Lung (tissue), 11 donors: ENCODE measurements at regions not wholly inside any gene's neighbourhood (a gene's known extent, or its start where the extent isn't known, plus 50 kb on each side); places are given as distances from the start of the nearest gene placed in this dataset.

ENCODE experiments used
- ATAC-seq: fragments of 200-7000 bp; cut with Tn5 transposase; one replicate; pipeline ENCODE4 v1.9.1; 2020; ENCODE audit warnings: moderate number of reproducible peaks; ENCODE audit not compliant: insufficient read depth, low FRiP score
- DNase-seq, 3 donors: peaks; one replicate each; pipeline ENCODE4 v3.0.0-alpha.2; 2013 to 2017
- H3K27ac ChIP-seq, 2 donors: one replicate each; pipeline ENCODE4 v1.5.1; 2013; ENCODE audit warnings: mild to moderate bottlenecking in 2 of 2, moderate library complexity in 2 of 2, control low read depth in 1 of 2, inconsistent platforms in 1 of 2, low read depth in 1 of 2, low read length in 1 of 2
- H3K27me3 ChIP-seq, 3 donors: one replicate each; pipeline ENCODE4 v1.5.1; 2013; ENCODE audit warnings: low read length in 2 of 3; ENCODE audit not compliant: control insufficient read depth in 3 of 3, insufficient read depth in 3 of 3
- H3K36me3 ChIP-seq, 4 donors: one replicate each; pipeline ENCODE4 v1.5.1; 2013; ENCODE audit warnings: low read length in 4 of 4, mild to moderate bottlenecking in 1 of 4, moderate library complexity in 1 of 4; ENCODE audit not compliant: control insufficient read depth in 4 of 4, insufficient read depth in 4 of 4
- H3K4me1 ChIP-seq, 5 donors: one replicate each; pipeline ENCODE4 v1.5.1; 2013; ENCODE audit warnings: low read length in 5 of 5, mild to moderate bottlenecking in 2 of 5, moderate library complexity in 1 of 5; ENCODE audit not compliant: control insufficient read depth in 5 of 5, insufficient read depth in 5 of 5
- H3K4me3 ChIP-seq: one replicate; pipeline ENCODE4 v1.5.1; 2013; ENCODE audit warnings: mild to moderate bottlenecking, control low read depth, moderate library complexity
- H3K9ac ChIP-seq, 2 donors: one replicate each; pipeline ENCODE4 v1.5.1; 2013; ENCODE audit warnings: low read length in 2 of 2, control low read depth in 1 of 2; ENCODE audit not compliant: insufficient read depth in 1 of 2
- H3K9me3 ChIP-seq, 4 donors: one replicate each; pipeline ENCODE4 v1.5.1; 2013; ENCODE audit warnings: low read length in 3 of 4, mild to moderate bottlenecking in 1 of 4, moderate library complexity in 1 of 4; ENCODE audit not compliant: control insufficient read depth in 4 of 4, insufficient read depth in 3 of 4
- WGBS, 2 donors: extraction: QIAGEN DNeasy Blood & Tissue Kit; methylation state at CpG; one replicate each; pipeline ENCODE4 v1.1.7; 2013; 5-methylcytosine and 5-hydroxymethylcytosine counted together
- TF ChIP-seq, protein P1 (sequence below): IDR thresholded peaks from 2 replicates; pipeline ENCODE4 v1.5.1; 2012; ENCODE audit warnings: mild to moderate bottlenecking; ENCODE audit errors: control extremely low read depth, extremely low read depth
- donor health status: control.
- donor health status: control.
- donor health status: Bipolar disorder and iron deficiency.
- donor health status: healthy.
- donor health status: DM: yes; HTN: yes; CAD: no.

DNA sequence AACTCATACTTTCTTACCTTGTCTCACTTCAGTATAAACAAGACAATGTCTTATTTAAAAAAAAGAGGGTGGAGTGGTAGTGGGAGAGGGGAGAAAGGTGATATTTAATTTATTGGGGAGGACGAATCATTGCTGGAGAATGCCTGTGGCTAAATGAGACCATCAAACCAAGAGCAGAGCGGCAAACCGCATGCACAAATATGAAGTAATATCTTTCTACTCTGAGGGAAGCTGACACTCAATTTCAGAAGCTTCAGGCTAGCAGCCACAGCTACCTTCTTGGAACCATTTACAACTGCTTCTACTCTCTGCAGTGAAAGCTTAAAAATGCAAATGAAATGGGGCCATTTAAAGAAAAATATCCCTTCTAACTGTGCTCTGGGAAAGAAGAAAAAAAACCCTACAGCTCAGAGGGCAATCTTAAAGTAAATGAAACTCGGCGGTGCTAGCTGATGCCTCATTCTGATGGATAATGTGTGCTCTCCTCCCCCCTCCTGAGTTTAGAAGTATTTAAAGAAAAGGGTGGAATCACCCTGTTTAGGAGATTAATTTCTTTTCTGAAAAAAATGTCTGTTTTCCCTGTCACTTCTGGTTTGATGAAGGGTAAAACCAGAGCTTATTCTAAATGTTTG, 178.2 kb upstream of the CAMK1G start:
- H3K27ac ChIP-seq = no peak overlapping the region
- H3K4me3 ChIP-seq = no peak overlapping the region
- no peaks in the 10 kb centered on the region for H3K36me3 ChIP-seq
- TF ChIP-seq, protein P1, sequence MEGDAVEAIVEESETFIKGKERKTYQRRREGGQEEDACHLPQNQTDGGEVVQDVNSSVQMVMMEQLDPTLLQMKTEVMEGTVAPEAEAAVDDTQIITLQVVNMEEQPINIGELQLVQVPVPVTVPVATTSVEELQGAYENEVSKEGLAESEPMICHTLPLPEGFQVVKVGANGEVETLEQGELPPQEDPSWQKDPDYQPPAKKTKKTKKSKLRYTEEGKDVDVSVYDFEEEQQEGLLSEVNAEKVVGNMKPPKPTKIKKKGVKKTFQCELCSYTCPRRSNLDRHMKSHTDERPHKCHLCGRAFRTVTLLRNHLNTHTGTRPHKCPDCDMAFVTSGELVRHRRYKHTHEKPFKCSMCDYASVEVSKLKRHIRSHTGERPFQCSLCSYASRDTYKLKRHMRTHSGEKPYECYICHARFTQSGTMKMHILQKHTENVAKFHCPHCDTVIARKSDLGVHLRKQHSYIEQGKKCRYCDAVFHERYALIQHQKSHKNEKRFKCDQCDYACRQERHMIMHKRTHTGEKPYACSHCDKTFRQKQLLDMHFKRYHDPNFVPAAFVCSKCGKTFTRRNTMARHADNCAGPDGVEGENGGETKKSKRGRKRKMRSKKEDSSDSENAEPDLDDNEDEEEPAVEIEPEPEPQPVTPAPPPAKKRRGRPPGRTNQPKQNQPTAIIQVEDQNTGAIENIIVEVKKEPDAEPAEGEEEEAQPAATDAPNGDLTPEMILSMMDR = no peak
- no peak overlapping the region for H3K9ac ChIP-seq
- ATAC-seq (no peak), DNase-seq (no peak)
- peaks cover 0 to 5% (median 0%) of the 10 kb centered on the region in 5 donors for H3K4me1 ChIP-seq
- WGBS, 2 donors = 39 to 41% methylated on average over 5 of the region's 5 CpGs
- H3K27me3 ChIP-seq = peaks cover 0 to 18% (median 0%) of the 10 kb centered on the region in 3 donors
- H3K9me3 ChIP-seq = peaks cover 0 to 4% (median 0%) of the 10 kb centered on the region in 4 donors

DNA sequence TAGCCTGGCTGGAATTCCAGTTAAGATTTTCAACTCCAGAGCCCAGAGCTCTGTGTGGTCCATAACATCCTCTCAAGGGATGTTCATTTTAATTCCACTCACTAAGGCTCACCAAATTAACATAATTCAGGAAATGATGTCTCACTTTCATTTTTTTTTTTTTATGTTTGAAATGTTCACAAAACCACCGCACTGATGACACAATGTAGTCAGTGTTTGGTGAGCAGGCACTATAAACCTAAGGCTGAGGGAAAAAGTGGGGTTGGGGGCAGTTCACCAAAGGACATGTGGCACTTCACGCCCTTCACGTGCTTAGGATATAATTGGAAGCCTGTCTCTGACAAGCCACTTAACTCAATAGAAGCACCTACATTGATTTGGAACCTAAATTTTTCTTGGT, 177.3 kb upstream of the CAMK1G start:
- Histone ChIP-seq H3K27ac (no peak overlapping the region), H3K36me3 (no peaks in the 10 kb centered on the region), H3K9me3 (peaks cover 0 to 4% (median 0%) of the 10 kb centered on the region in 4 donors), H3K4me3 (no peak overlapping the region), H3K9ac (no peak overlapping the region), H3K4me1 (peaks cover 0 to 5% (median 0%) of the 10 kb centered on the region in 5 donors), H3K27me3 (peaks cover 0 to 18% (median 0%) of the 10 kb centered on the region in 3 donors)
- no peak for DNase-seq
- TF ChIP-seq, protein P1 = no peak
- no peak for ATAC-seq
- WGBS, 2 donors = 54 to 58% methylated on average over 3 of the region's 3 CpGs

- H3K9ac ChIP-seq = no peak overlapping the region
- H3K27ac ChIP-seq = no peak overlapping the region
- peaks cover 0 to 18% (median 0%) of the 10 kb centered on the region in 3 donors for H3K27me3 ChIP-seq
- H3K9me3 ChIP-seq = peaks cover 0 to 4% (median 0%) of the 10 kb centered on the region in 4 donors
- no peaks in the 10 kb centered on the region for H3K36me3 ChIP-seq
- peaks cover 0 to 5% (median 0%) of the 10 kb centered on the region in 5 donors for H3K4me1 ChIP-seq
- TF ChIP-seq, protein P1 = no peak
- WGBS, 2 donors = 79 to 88% methylated on average over 2 of the region's 2 CpGs
- DNase-seq = no peak
- no peak overlapping the region for H3K4me3 ChIP-seq
- ATAC-seq = no peak
Measured at GRCh38 chr1:209406595-209406994, 176.9 kb upstream of the CAMK1G start.

GRCh38 chr1:209409780-209410179, 173.7 kb upstream of the CAMK1G start:
- Histone ChIP-seq H3K9ac (no peak overlapping the region), H3K4me1 (peaks cover 0 to 5% (median 0%) of the 10 kb centered on the region in 5 donors), H3K36me3 (no peaks in the 10 kb centered on the region), H3K27ac (no peak overlapping the region), H3K27me3 (peaks cover 0 to 8% (median 3%) of the 10 kb centered on the region in 3 donors), H3K4me3 (no peak overlapping the region), H3K9me3 (no peaks in the 10 kb centered on the region)
- TF ChIP-seq, protein P1 = no peak
- 71 to 75% methylated on average over 2 of the region's 2 CpGs for WGBS, 2 donors
- ATAC-seq = no peak
- DNase-seq = no peak
